ENCODE measurements at regions not wholly inside any gene's neighbourhood (a gene's known extent, or its start where the extent isn't known, plus 50 kb on each side); places are given as distances from the start of the nearest gene placed in this dataset.

DNA sequence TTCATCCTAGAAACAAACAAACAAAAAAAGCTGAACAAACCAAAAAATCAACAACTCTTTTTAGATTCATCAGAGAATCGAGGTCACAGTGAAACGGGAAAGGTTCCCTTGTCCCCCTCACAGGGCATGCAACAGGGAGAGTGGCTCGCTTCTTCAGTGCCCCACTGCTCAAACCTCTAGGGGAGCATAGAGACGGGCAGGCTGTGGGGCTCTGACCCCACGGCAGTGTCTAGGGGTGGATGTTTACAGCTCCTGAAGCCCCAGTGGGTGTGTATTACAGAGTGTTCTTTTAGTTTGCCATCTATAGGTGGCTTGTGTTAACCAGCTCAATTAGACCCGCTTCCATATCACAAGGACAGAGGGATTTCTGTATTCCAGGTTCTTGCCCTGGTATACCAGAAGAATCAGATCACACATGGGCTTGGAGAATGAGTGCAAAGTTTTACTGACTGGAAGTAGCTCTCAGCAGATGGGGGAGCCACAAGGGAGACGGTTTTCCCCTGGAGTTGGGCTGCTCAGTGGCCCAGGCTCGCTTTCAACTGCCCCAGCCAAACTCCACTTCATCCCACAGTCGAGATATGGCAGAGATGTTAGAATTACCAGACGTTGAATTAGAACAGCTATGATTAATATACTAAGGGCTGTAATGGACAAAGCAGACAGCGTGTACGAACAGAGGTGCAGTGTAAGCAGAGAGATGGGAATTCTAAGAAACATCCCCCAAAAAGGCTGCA lies 192.6 kb upstream of the CST7 start:
- ChIA-PET CTCF (no interaction called here), POLR2A (no interaction called here)
- TF ChIP-seq EZH2 (IDR thresholded peaks at IDR 0.05; ENCODE audit: borderline replicate concordance, low read depth, low read length, severe bottlenecking) (no peak), MYC (IDR thresholded peaks at IDR 0.05; ENCODE audit: low read depth, low read length) (no peak), JUN (IDR thresholded peaks at IDR 0.05; ENCODE audit: borderline replicate concordance, insufficient read depth, insufficient read length, low read depth) (no peak), POLR2AphosphoS5 (IDR thresholded peaks at IDR 0.05; ENCODE audit: insufficient read depth, low read depth, low read length) (no peak), GATA2 (IDR thresholded peaks at IDR 0.05; ENCODE audit: insufficient read depth, insufficient read length, low read depth, low read length) (no peak), FOS (IDR thresholded peaks at IDR 0.05; ENCODE audit: borderline replicate concordance, insufficient read depth, low read length) (no peak), POLR2A (IDR thresholded peaks at IDR 0.05; ENCODE audit: low read depth, low read length) (no peak)
- TF ChIP-seq, protein P1, sequence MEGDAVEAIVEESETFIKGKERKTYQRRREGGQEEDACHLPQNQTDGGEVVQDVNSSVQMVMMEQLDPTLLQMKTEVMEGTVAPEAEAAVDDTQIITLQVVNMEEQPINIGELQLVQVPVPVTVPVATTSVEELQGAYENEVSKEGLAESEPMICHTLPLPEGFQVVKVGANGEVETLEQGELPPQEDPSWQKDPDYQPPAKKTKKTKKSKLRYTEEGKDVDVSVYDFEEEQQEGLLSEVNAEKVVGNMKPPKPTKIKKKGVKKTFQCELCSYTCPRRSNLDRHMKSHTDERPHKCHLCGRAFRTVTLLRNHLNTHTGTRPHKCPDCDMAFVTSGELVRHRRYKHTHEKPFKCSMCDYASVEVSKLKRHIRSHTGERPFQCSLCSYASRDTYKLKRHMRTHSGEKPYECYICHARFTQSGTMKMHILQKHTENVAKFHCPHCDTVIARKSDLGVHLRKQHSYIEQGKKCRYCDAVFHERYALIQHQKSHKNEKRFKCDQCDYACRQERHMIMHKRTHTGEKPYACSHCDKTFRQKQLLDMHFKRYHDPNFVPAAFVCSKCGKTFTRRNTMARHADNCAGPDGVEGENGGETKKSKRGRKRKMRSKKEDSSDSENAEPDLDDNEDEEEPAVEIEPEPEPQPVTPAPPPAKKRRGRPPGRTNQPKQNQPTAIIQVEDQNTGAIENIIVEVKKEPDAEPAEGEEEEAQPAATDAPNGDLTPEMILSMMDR (IDR thresholded peaks at IDR 0.05; ENCODE audit: extremely low read depth in 1 of 2, insufficient read depth in 1 of 2, low read depth in 1 of 2, low read length in 2 of 2) = no peak
- TF ChIP-seq, protein P2, sequence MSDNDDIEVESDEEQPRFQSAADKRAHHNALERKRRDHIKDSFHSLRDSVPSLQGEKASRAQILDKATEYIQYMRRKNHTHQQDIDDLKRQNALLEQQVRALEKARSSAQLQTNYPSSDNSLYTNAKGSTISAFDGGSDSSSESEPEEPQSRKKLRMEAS (IDR thresholded peaks at IDR 0.05; ENCODE audit: insufficient read depth, insufficient read length) = no peak
- intact Hi-C loops (cut with micrococcal nuclease) (no loop called here), dilution Hi-C loops (cut with MboI; ENCODE audit: extremely low pct_ligation_motif_present, low sequenced_read_pairs) (no loop called here)
- H3K4me3 ChIP-seq (replicated peaks in 1 of 3; ENCODE audit: insufficient read depth in 1 of 3, low read depth in 1 of 3, low read length in 3 of 3) = no peak overlapping the region
- H4K20me1 ChIP-seq (replicated peaks; ENCODE audit: control insufficient read depth, extremely low read depth, insufficient read depth, low read length) = no peaks in the 10 kb centered on the region
- no peak overlapping the region for H2AFZ ChIP-seq (ENCODE audit: low read depth, low read length)
- H3K27ac ChIP-seq (ENCODE audit: insufficient read depth, low read depth, low read length) = no peak overlapping the region
- H3K27me3 ChIP-seq (ENCODE audit: control insufficient read depth in 2 of 2, insufficient read depth in 2 of 2, low read length in 2 of 2) = no peaks in the 10 kb centered on the region
- FAIRE-seq (no peak), DNase-seq (ENCODE audit: low read depth, low spot score) (no peak)
- H3K9ac ChIP-seq (replicated peaks; ENCODE audit: extremely low read depth, insufficient read depth, low read length) = no peak overlapping the region
- H3K4me2 ChIP-seq (ENCODE audit: insufficient read depth, low read length) = no peak overlapping the region
- no TSS peak for BruUV-seq (replicated peaks)
- no peaks in the 10 kb centered on the region for H3K9me3 ChIP-seq (replicated peaks; ENCODE audit: control insufficient read depth, insufficient read depth, low read length)
- H3K9me1 ChIP-seq (replicated peaks; ENCODE audit: control insufficient read depth, extremely low read depth, insufficient read depth, low read length) = no peaks in the 10 kb centered on the region
- H3K4me1 ChIP-seq (ENCODE audit: control insufficient read depth, extremely low read depth, insufficient read depth, low read length) = no peaks in the 10 kb centered on the region
- H3K79me2 ChIP-seq (ENCODE audit: control insufficient read depth, insufficient read depth, low read length) = no peaks in the 10 kb centered on the region
- H3K36me3 ChIP-seq (ENCODE audit: control insufficient read depth in 2 of 2, extremely low read depth in 1 of 2, insufficient read depth in 2 of 2, low read length in 2 of 2) = no peaks in the 10 kb centered on the region

Data from endothelial cell of umbilical vein (primary cell).